ENCODE measurements at regions not wholly inside any gene's neighbourhood (a gene's known extent, or its start where the extent isn't known, plus 50 kb on each side); places are given as distances from the start of the nearest gene placed in this dataset.

- no peak for DNase-seq (ENCODE audit: low read depth, low spot score)
- in situ Hi-C loops (cut with MboI): no loop called here
- CTCF ChIA-PET: no interaction called here
- SMC1A ChIA-PET (ENCODE audit: uncharacterized antibody, unreplicated experiment): interaction anchor here (0.6 kb wide), 1 partner anchor 568 kb away, joined by 4 read pairs; no protein-coding TSS in a partner anchor
- H2AFZ ChIP-seq (ENCODE audit: control insufficient read depth, low read depth, low read length): no peak overlapping the region
- H3K9me3 ChIP-seq (replicated peaks; ENCODE audit: control insufficient read depth, insufficient read depth, low read length): no peaks in the 10 kb centered on the region
- TF ChIP-seq NBN (IDR thresholded peaks at IDR 0.05): no peak
- TF ChIP-seq SMARCA5 (IDR thresholded peaks at IDR 0.05): no peak
- TF ChIP-seq ZZZ3 (IDR thresholded peaks at IDR 0.05; ENCODE audit: control insufficient read depth, insufficient read length, low read depth): no peak
- TF ChIP-seq, protein P1, sequence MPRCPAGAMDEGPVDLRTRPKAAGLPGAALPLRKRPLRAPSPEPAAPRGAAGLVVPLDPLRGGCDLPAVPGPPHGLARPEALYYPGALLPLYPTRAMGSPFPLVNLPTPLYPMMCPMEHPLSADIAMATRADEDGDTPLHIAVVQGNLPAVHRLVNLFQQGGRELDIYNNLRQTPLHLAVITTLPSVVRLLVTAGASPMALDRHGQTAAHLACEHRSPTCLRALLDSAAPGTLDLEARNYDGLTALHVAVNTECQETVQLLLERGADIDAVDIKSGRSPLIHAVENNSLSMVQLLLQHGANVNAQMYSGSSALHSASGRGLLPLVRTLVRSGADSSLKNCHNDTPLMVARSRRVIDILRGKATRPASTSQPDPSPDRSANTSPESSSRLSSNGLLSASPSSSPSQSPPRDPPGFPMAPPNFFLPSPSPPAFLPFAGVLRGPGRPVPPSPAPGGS (IDR thresholded peaks at IDR 0.05; ENCODE audit: borderline replicate concordance, insufficient read depth, low read depth, low read length, poor library complexity, severe bottlenecking): no peak
- no peak for TF ChIP-seq ATF7 (IDR thresholded peaks at IDR 0.05; ENCODE audit: low read depth)
- no peak for TF ChIP-seq TCF12 (IDR thresholded peaks at IDR 0.05; ENCODE audit: low read depth, low read length)
- TF ChIP-seq ZNF24 (IDR thresholded peaks at IDR 0.05): no peak
- TF ChIP-seq TBL1XR1 (IDR thresholded peaks at IDR 0.05; ENCODE audit: low read depth, low read length): no peak
- no peak for TF ChIP-seq MTA2 (IDR thresholded peaks at IDR 0.05; ENCODE audit: low read depth)
- TF ChIP-seq CBFB (IDR thresholded peaks at IDR 0.05; ENCODE audit: low read depth): no peak
- TF ChIP-seq LARP7 (IDR thresholded peaks at IDR 0.05): no peak
- no peak for TF ChIP-seq GATAD2B (conservative IDR thresholded peaks at IDR 0.05; ENCODE audit: low read depth)
- TF ChIP-seq, protein P2, sequence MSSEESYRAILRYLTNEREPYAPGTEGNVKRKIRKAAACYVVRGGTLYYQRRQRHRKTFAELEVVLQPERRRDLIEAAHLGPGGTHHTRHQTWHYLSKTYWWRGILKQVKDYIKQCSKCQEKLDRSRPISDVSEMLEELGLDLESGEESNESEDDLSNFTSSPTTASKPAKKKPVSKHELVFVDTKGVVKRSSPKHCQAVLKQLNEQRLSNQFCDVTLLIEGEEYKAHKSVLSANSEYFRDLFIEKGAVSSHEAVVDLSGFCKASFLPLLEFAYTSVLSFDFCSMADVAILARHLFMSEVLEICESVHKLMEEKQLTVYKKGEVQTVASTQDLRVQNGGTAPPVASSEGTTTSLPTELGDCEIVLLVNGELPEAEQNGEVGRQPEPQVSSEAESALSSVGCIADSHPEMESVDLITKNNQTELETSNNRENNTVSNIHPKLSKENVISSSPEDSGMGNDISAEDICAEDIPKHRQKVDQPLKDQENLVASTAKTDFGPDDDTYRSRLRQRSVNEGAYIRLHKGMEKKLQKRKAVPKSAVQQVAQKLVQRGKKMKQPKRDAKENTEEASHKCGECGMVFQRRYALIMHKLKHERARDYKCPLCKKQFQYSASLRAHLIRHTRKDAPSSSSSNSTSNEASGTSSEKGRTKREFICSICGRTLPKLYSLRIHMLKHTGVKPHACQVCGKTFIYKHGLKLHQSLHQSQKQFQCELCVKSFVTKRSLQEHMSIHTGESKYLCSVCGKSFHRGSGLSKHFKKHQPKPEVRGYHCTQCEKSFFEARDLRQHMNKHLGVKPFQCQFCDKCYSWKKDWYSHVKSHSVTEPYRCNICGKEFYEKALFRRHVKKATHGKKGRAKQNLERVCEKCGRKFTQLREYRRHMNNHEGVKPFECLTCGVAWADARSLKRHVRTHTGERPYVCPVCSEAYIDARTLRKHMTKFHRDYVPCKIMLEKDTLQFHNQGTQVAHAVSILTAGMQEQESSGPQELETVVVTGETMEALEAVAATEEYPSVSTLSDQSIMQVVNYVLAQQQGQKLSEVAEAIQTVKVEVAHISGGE (CRISPR knock-in tag; IDR thresholded peaks at IDR 0.05): no peak
- TF ChIP-seq HDGF (IDR thresholded peaks at IDR 0.05): no peak
- no peak for TF ChIP-seq SIX5 (IDR thresholded peaks at IDR 0.05; ENCODE audit: low read depth, low read length, severe bottlenecking)
- no peaks in the 10 kb centered on the region for H3K4me1 ChIP-seq (ENCODE audit: control insufficient read depth, insufficient read depth, low read length)
- POLR2A ChIA-PET: no interaction called here
- no peaks in the 10 kb centered on the region for H4K20me1 ChIP-seq (ENCODE audit: control insufficient read depth, insufficient read depth)
- H3K9ac ChIP-seq (ENCODE audit: control insufficient read depth, insufficient read depth, low read length): no peak overlapping the region
- intact Hi-C loops (cut with micrococcal nuclease; ENCODE audit: unreplicated experiment): no loop called here
- BruUV-seq (replicated peaks): no TSS peak
- no peak overlapping the region for H3K4me3 ChIP-seq
- H3K36me3 ChIP-seq (ENCODE audit: control insufficient read depth in 2 of 2, insufficient read depth in 2 of 2, low read length in 1 of 2): no peaks in the 10 kb centered on the region
- no peak for ATAC-seq
- RAD21 ChIA-PET (ENCODE audit: unreplicated experiment): no interaction called here
- H3K79me2 ChIP-seq (ENCODE audit: control insufficient read depth, insufficient read depth, low read length): no peaks in the 10 kb centered on the region
- no peak for FAIRE-seq
- no peak overlapping the region for H3K27ac ChIP-seq (ENCODE audit: control insufficient read depth, insufficient read depth)
- H3K4me2 ChIP-seq (ENCODE audit: control insufficient read depth, insufficient read depth): no peak overlapping the region
- 36% methylated on average over 2 of the region's 2 CpGs for WGBS (ENCODE audit: insufficient coverage, insufficient replicate concordance, low lambda C conversion rate, missing lambda C conversion rate)
- H3K27me3 ChIP-seq (replicated peaks in 1 of 2; ENCODE audit: control insufficient read depth in 2 of 2, insufficient read depth in 2 of 2, low read length in 1 of 2): no peaks in the 10 kb centered on the region
Observed at GRCh38 chr3:153600896-153601295, 438.9 kb downstream of the RAP2B start.

Data from GM12878 (cell line).